ENCODE measurements at regions not wholly inside any gene's neighbourhood (a gene's known extent, or its start where the extent isn't known, plus 50 kb on each side); places are given as distances from the start of the nearest gene placed in this dataset.

GRCh38 chr11:80188076-80188627, 747.3 kb upstream of the TENM4 start:
- Histone ChIP-seq H3K4me3 (ENCODE audit: low read depth, low read length) (no peak overlapping the region), H3K27me3 (ENCODE audit: control insufficient read depth, insufficient read depth, low read length) (no peaks in the 10 kb centered on the region), H3K36me3 (ENCODE audit: control insufficient read depth, insufficient read depth, low read length) (no peaks in the 10 kb centered on the region)
- no peak for TF ChIP-seq CTCF (IDR thresholded peaks at IDR 0.05; ENCODE audit: insufficient read depth, low read length, severe bottlenecking)
- FAIRE-seq (no peak), DNase-seq (ENCODE audit: low read depth) (no peak)

GRCh38 chr11:80186692-80187091, 745.9 kb upstream of the TENM4 start:
- DNase-seq (ENCODE audit: low read depth) (peak; percentile 22), FAIRE-seq (no peak)
- no peak overlapping the region for H3K4me3 ChIP-seq (ENCODE audit: low read depth, low read length)
- no peaks in the 10 kb centered on the region for H3K36me3 ChIP-seq (ENCODE audit: control insufficient read depth, insufficient read depth, low read length)
- H3K27me3 ChIP-seq (ENCODE audit: control insufficient read depth, insufficient read depth, low read length), result no peaks in the 10 kb centered on the region
- no peak for TF ChIP-seq CTCF (IDR thresholded peaks at IDR 0.05; ENCODE audit: insufficient read depth, low read length, severe bottlenecking)

GRCh38 chr11:80182901-80183300, 742.1 kb upstream of the TENM4 start:
- Histone ChIP-seq H3K36me3 (ENCODE audit: control insufficient read depth, insufficient read depth, low read length) (no peaks in the 10 kb centered on the region), H3K4me3 (ENCODE audit: low read depth, low read length) (no peak overlapping the region), H3K27me3 (ENCODE audit: control insufficient read depth, insufficient read depth, low read length) (no peaks in the 10 kb centered on the region)
- DNase-seq (ENCODE audit: low read depth) (no peak), FAIRE-seq (no peak)
- TF ChIP-seq CTCF (IDR thresholded peaks at IDR 0.05; ENCODE audit: insufficient read depth, low read length, severe bottlenecking), result no peak

- no peaks in the 10 kb centered on the region for H3K27me3 ChIP-seq (ENCODE audit: control insufficient read depth, insufficient read depth, low read length)
- H3K36me3 ChIP-seq (ENCODE audit: control insufficient read depth, insufficient read depth, low read length), result no peaks in the 10 kb centered on the region
- no peak for TF ChIP-seq CTCF (IDR thresholded peaks at IDR 0.05; ENCODE audit: insufficient read depth, low read length, severe bottlenecking)
- DNase-seq (ENCODE audit: low read depth) (no peak), FAIRE-seq (no peak)
- no peak overlapping the region for H3K4me3 ChIP-seq (ENCODE audit: low read depth, low read length)
Observed at GRCh38 chr11:80173371-80174136, 732.7 kb upstream of the TENM4 start.

GRCh38 chr11:80168796-80169195, 728.0 kb upstream of the TENM4 start:
- Histone ChIP-seq H3K36me3 (ENCODE audit: control insufficient read depth, insufficient read depth, low read length) (no peaks in the 10 kb centered on the region), H3K27me3 (ENCODE audit: control insufficient read depth, insufficient read depth, low read length) (no peaks in the 10 kb centered on the region), H3K4me3 (ENCODE audit: low read depth, low read length) (no peak overlapping the region)
- no peak for TF ChIP-seq CTCF (IDR thresholded peaks at IDR 0.05; ENCODE audit: insufficient read depth, low read length, severe bottlenecking)
- no peak for FAIRE-seq
- DNase-seq (ENCODE audit: low read depth), result no peak
